Heart left ventricle (tissue), 16 donors: ENCODE measurements at regions not wholly inside any gene's neighbourhood (a gene's known extent, or its start where the extent isn't known, plus 50 kb on each side); places are given as distances from the start of the nearest gene placed in this dataset.

Experiments
- ATAC-seq, 4 donors: fragments of 200-7000 bp; cut with Tn5 transposase; one replicate each; pipeline ENCODE4 v1.9.1; 2020 to 2022; ENCODE audit warnings: moderate library complexity in 4 of 4, mild to moderate bottlenecking in 3 of 4, moderate number of reproducible peaks in 1 of 4
- DNase-seq, 5 donors: peaks; one replicate each; pipeline ENCODE4 v3.0.0-alpha.2; 2020
- H3K27ac ChIP-seq, 12 donors: fragments of 200-600 bp; sonication (generic) in 4 of 12; one replicate each; pipeline versions ENCODE4 v1.5.0 to v1.8.0; 2016 to 2022; ENCODE audit warnings: mild to moderate bottlenecking in 2 of 12
- H3K27me3 ChIP-seq, 9 donors: fragments of 200-600 bp; sonication (generic) in 2 of 9; one replicate each; pipeline versions ENCODE4 v1.5.1 to v1.8.0; 2016 to 2022; ENCODE audit warnings: mild to moderate bottlenecking in 3 of 9
- H3K36me3 ChIP-seq, 9 donors: fragments of 200-600 bp; sonication (generic) in 2 of 9; one replicate each; pipeline versions ENCODE4 v1.5.0 to v1.8.0; 2018 to 2022; ENCODE audit warnings: mild to moderate bottlenecking in 2 of 9
- H3K4me1 ChIP-seq, 12 donors: fragments of 200-600 bp; sonication (generic) in 4 of 12; one replicate each; pipeline versions ENCODE4 v1.5.0 to v1.8.0; 2016 to 2022; ENCODE audit warnings: mild to moderate bottlenecking in 3 of 12
- H3K4me3 ChIP-seq, 12 donors: fragments of 200-600 bp; sonication (generic) in 4 of 12; one replicate each; pipeline versions ENCODE4 v1.5.0 to v1.8.0; 2017 to 2022; ENCODE audit warnings: mild to moderate bottlenecking in 9 of 12, moderate library complexity in 4 of 12
- H3K9me3 ChIP-seq, 12 donors: fragments of 200-600 bp; sonication (generic) in 4 of 12; one replicate each; pipeline versions ENCODE4 v1.5.0 to v1.8.0; 2016 to 2022; ENCODE audit warnings: mild to moderate bottlenecking in 1 of 12
- POLR2A ChIP-seq, 2 donors: fragments of 450-650 bp; IDR thresholded peaks; one replicate each; pipeline ENCODE4 v1.6.1; 2017; ENCODE audit warnings: antibody characterized with exemption in 2 of 2, mild to moderate bottlenecking in 2 of 2, moderate library complexity in 2 of 2
- WGBS, 4 donors: extraction: QIAGEN DNeasy Blood & Tissue Kit in 2 of 4; methylation state at CpG; one replicate each; pipeline versions ENCODE4 v1.1.5 to v1.1.7; 2013 to 2018; 5-methylcytosine and 5-hydroxymethylcytosine counted together
- intact Hi-C, 10 donors: fragments of 100-400 bp; cut with DNase I; formaldehyde crosslinking; loops; one replicate each; pipeline versions ENCODE4 v1.11.1 to v1.14.2; 2022
- TF ChIP-seq, protein P1 (sequence below), 12 donors: fragments of 200-600 bp; sonication (generic) in 4 of 12; IDR thresholded peaks; one replicate each; pipeline versions ENCODE4 v1.5.0 to v1.8.0; 2018 to 2022; ENCODE audit warnings: antibody characterized with exemption in 12 of 12, mild to moderate bottlenecking in 5 of 12
- donor health status: ischemic (EF 13 %, LVEDD 7.1; RV severe dilation, severe dysfunction).
- donor health status: healthy with polysubstance abuse.
- donor health status: DM: no; HTN: yes; CAD: no.
- donor health status: DM: no; HTN: no; CAD: no.
- donor health status: ischemic (EF 25% LVEDD 6.9; RV normal size, moderate dysfunction).
- donor health status: ischemic (EF 25% LVEDD 5.7; RV mildly dilated, moderate dysfunction).
- donor health status: healthy.
- donor health status: DM: yes; HTN: yes; CAD: no.
- donor health status: ischemic (EF 35%, LVEDD 5.7; RV mildly dilated, moderate dysfunction).
- donor health status: nonischemic (EF 11% LVEDD 7.7; RV severe dilation, severe dysfunction).
- donor health status: DM: yes; HTN: yes; CAD: no.
- donor health status: PGD.
- donor health status: ischemic (EF 29% LVEDD 5.4; RV normal size, mild dysfunction).
- donor health status: nonischemic (EF 23%, LVEDD 6.1; RV moderate dilation, normal function).

DNA sequence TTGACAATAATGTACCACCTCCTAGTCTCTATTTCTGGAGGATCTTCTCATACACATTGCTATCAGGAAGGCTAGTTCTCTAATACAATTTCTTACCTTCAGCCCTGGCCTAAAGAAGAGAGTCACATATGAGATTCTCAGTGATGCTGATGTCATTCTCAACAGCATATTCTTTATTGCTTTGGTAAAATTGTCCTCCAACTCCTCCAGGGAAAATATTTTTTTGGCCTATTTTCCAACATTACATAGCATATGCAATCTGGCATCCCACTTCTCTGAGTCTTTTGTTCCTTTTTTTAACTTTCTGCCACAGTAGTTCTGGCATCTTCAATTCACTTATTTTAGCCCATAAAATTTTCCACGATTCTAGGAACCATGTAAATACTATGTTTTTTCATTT lies 2363.1 kb downstream of the ARAP2 start:
- Histone ChIP-seq H3K4me3 (no peak overlapping the region), H3K27me3 (no peaks in the 10 kb centered on the region), H3K27ac (no peak overlapping the region), H3K36me3 (no peaks in the 10 kb centered on the region), H3K9me3 (peaks cover 0 to 4% (median 0%) of the 10 kb centered on the region in 12 donors), H3K4me1 (no peaks in the 10 kb centered on the region)
- no peak for TF ChIP-seq POLR2A (IDR thresholded peaks at IDR 0.05)
- TF ChIP-seq, protein P1, sequence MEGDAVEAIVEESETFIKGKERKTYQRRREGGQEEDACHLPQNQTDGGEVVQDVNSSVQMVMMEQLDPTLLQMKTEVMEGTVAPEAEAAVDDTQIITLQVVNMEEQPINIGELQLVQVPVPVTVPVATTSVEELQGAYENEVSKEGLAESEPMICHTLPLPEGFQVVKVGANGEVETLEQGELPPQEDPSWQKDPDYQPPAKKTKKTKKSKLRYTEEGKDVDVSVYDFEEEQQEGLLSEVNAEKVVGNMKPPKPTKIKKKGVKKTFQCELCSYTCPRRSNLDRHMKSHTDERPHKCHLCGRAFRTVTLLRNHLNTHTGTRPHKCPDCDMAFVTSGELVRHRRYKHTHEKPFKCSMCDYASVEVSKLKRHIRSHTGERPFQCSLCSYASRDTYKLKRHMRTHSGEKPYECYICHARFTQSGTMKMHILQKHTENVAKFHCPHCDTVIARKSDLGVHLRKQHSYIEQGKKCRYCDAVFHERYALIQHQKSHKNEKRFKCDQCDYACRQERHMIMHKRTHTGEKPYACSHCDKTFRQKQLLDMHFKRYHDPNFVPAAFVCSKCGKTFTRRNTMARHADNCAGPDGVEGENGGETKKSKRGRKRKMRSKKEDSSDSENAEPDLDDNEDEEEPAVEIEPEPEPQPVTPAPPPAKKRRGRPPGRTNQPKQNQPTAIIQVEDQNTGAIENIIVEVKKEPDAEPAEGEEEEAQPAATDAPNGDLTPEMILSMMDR (IDR thresholded peaks at IDR 0.05) = no peak
- intact Hi-C loops = no loop called here
- no peak for ATAC-seq
- WGBS, 4 donors = 53 to 67% (median 54%) methylated on average over 1 of the region's 1 CpG
- no peak for DNase-seq

DNA sequence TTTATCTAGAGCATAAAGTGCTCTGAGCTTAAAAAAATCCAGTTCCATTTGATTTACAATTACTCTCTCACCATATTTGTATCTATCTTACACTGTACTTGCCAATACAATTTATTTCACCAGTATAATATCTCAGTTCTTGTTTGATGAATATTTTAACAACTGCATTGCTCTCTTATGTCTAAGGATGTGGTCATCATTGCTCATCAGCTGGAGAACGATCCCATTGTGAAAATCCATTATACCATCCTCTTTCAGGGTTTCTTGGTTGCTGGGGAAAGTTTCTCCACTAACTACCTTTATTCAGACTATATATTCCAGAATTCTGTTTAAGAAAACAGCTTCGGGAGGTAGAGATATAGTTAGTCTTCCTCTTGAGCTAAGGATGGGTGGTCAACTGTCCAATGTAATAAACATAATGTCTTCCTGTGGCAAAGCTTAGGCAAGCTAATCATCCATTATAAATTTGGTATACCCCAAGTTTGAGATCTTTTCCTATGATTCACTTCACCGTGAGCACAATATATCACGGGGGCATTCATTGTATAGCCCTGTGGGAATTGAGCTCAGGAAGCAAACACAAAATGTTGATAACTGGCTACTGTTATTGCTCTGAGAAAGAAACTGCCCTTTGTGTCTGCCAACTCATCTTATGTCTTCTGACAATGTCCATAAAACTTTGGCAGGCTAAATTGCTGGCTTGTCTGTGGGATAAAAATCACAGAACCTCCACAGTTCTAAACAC lies 2361.9 kb downstream of the ARAP2 start:
- TF ChIP-seq POLR2A (IDR thresholded peaks at IDR 0.05) = no peak
- TF ChIP-seq, protein P1 (IDR thresholded peaks at IDR 0.05) = no peak
- no peaks in the 10 kb centered on the region for H3K36me3 ChIP-seq
- H3K27me3 ChIP-seq = no peaks in the 10 kb centered on the region
- no peak overlapping the region for H3K27ac ChIP-seq
- DNase-seq = no peak
- H3K4me3 ChIP-seq = no peak overlapping the region
- H3K9me3 ChIP-seq = peaks cover 0 to under 1% (median 0%) of the 10 kb centered on the region in 12 donors
- intact Hi-C loops = no loop called here
- WGBS, 4 donors = 51 to 63% (median 57%) methylated on average over 4 of the region's 4 CpGs
- no peaks in the 10 kb centered on the region for H3K4me1 ChIP-seq
- no peak for ATAC-seq

- intact Hi-C loops = no loop called here
- H3K36me3 ChIP-seq = no peaks in the 10 kb centered on the region
- ATAC-seq (no peak), DNase-seq (no peak)
- H3K9me3 ChIP-seq = no peaks in the 10 kb centered on the region
- no peak overlapping the region for H3K27ac ChIP-seq
- H3K27me3 ChIP-seq = no peaks in the 10 kb centered on the region
- no peak overlapping the region for H3K4me3 ChIP-seq
- no peaks in the 10 kb centered on the region for H3K4me1 ChIP-seq
- TF ChIP-seq, protein P1 (IDR thresholded peaks at IDR 0.05) = no peak
- no peak for TF ChIP-seq POLR2A (IDR thresholded peaks at IDR 0.05)
Measured at GRCh38 chr4:33883111-33883510, 2361.2 kb downstream of the ARAP2 start.

DNA sequence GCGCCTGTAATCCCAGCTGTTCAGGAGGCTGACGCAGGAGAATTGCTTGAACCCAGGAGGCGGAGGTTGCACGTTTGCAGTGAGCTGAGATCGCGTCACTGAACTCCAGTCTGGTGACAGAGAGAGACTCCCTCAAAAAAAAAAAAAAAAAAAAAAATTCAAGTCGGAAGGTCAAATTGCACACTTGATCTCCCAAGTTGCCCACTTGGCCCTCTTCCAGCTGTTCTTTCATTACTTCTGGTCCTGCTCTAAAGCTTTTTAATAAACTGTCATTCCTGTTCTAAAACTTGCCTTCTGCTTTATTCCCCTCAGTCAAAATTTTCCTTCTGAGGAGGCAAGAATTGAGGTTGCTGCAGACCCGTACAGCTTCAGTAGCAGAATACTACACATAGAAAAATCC lies 2358.0 kb downstream of the ARAP2 start:
- intact Hi-C loops = no loop called here
- WGBS, 4 donors = 82 to 87% (median 86%) methylated on average over 8 of the region's 8 CpGs
- no peaks in the 10 kb centered on the region for H3K9me3 ChIP-seq
- TF ChIP-seq POLR2A (IDR thresholded peaks at IDR 0.05) = no peak
- TF ChIP-seq, protein P1 (IDR thresholded peaks at IDR 0.05) = no peak
- H3K27ac ChIP-seq = no peak overlapping the region
- H3K36me3 ChIP-seq = no peaks in the 10 kb centered on the region
- H3K27me3 ChIP-seq = no peaks in the 10 kb centered on the region
- no peaks in the 10 kb centered on the region for H3K4me1 ChIP-seq
- ATAC-seq (no peak), DNase-seq (no peak)
- H3K4me3 ChIP-seq = no peak overlapping the region
